Mesendoderm (in vitro differentiated cells): ENCODE measurements at regions not wholly inside any gene's neighbourhood (a gene's known extent, or its start where the extent isn't known, plus 50 kb on each side); places are given as distances from the start of the nearest gene placed in this dataset.

Experiments
- DNase-seq: peaks from one replicate; pipeline ENCODE4 v3.0.0; 2013
- H2AK5ac ChIP-seq: 2 replicates; pipeline ENCODE4 v1.6.1; 2013; ENCODE audit warnings: low read length, inconsistent platforms
- H2BK120ac ChIP-seq: 2 replicates; pipeline ENCODE4 v1.6.1; 2013; ENCODE audit warnings: low read depth, mild to moderate bottlenecking, low read length, moderate library complexity, mixed read lengths
- H2BK15ac ChIP-seq: replicated peaks from 2 replicates; pipeline ENCODE4 v1.6.1; 2013; ENCODE audit warnings: low read depth, mild to moderate bottlenecking, moderate library complexity
- H2BK5ac ChIP-seq: 2 replicates; pipeline ENCODE4 v1.6.1; 2013; ENCODE audit warnings: low read length, inconsistent platforms
- H3K18ac ChIP-seq: 2 replicates; pipeline ENCODE4 v1.6.1; 2013; ENCODE audit warnings: mild to moderate bottlenecking, low read length, mixed read lengths
- H3K23ac ChIP-seq: one replicate; pipeline ENCODE4 v1.6.1; 2013; ENCODE audit warnings: low read length
- H3K27ac ChIP-seq: 2 replicates; pipeline ENCODE4 v1.5.1; 2013; ENCODE audit warnings: low read depth, mild to moderate bottlenecking, inconsistent platforms, low read length, moderate library complexity
- H3K27me3 ChIP-seq: 2 replicates; pipeline ENCODE4 v1.6.1; 2013; ENCODE audit warnings: low read length, control low read depth, mild to moderate bottlenecking, inconsistent platforms; ENCODE audit not compliant: insufficient read depth, poor library complexity
- H3K36me3 ChIP-seq: 2 replicates; pipeline ENCODE4 v1.6.1; 2013; ENCODE audit warnings: low read length, inconsistent platforms; ENCODE audit not compliant: control insufficient read depth, insufficient read depth
- H3K4ac ChIP-seq: one replicate; pipeline ENCODE4 v1.6.1; 2013; ENCODE audit warnings: low read depth, mild to moderate bottlenecking, low read length, moderate library complexity
- H3K4me1 ChIP-seq: 2 replicates; pipeline ENCODE4 v1.6.1; 2013; ENCODE audit warnings: low read depth, low read length, inconsistent platforms; ENCODE audit not compliant: control insufficient read depth
- H3K4me2 ChIP-seq: 2 replicates; pipeline ENCODE4 v1.6.1; 2013; ENCODE audit warnings: low read length
- H3K4me3 ChIP-seq: 2 replicates; pipeline ENCODE4 v1.5.1; 2013; ENCODE audit warnings: mild to moderate bottlenecking, low read length
- H3K56ac ChIP-seq: one replicate; pipeline ENCODE4 v1.6.1; 2013; ENCODE audit warnings: low read length
- H3K79me1 ChIP-seq: 2 replicates; pipeline ENCODE4 v1.6.1; 2013; ENCODE audit warnings: low read length, inconsistent platforms
- H3K79me2 ChIP-seq: 2 replicates; pipeline ENCODE4 v1.6.1; 2013; ENCODE audit warnings: mild to moderate bottlenecking, low read length; ENCODE audit not compliant: control insufficient read depth, insufficient read depth
- H3K9ac ChIP-seq: 2 replicates; pipeline ENCODE4 v1.6.1; 2013; ENCODE audit warnings: low read length, inconsistent platforms
- H4K5ac ChIP-seq: one replicate; pipeline ENCODE4 v1.6.1; 2013; ENCODE audit warnings: low read length
- H4K8ac ChIP-seq: one replicate; pipeline ENCODE4 v1.6.1; 2013; ENCODE audit warnings: low read depth, mild to moderate bottlenecking, control low read depth, low read length, moderate library complexity
- WGBS: extraction: QIAGEN DNeasy Blood & Tissue Kit; methylation state at CpG from one replicate; pipeline ENCODE4 v1.1.7; 2013; ENCODE audit warnings: low lambda C conversion rate, missing lambda C conversion rate; ENCODE audit not compliant: insufficient coverage; ENCODE audit errors: extremely low coverage; 5-methylcytosine and 5-hydroxymethylcytosine counted together

DNA sequence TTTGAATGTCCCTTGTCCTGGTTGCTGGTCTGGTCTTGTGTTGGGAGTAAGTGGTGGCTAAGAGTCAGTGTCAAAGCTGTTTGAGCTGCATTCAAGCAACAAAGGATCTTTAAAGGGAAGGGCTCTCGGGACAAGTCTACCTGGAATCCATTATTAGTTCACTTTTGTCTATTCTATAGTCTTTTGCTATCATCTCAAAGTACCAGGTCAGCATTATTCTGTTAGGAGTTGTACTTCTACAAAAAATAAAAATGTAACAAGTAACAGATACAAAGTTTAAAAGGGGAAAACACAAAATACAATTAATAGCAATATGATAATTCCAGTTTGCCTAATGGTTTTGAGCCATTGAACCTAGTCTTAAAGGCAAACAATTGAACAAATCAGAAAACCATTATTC lies 317.9 kb downstream of the ZNF516 start:
- no peak overlapping the region for H3K56ac ChIP-seq
- no peak overlapping the region for H3K23ac ChIP-seq
- H3K4me1 ChIP-seq: no peaks in the 10 kb centered on the region
- no peak overlapping the region for H3K18ac ChIP-seq
- H3K79me2 ChIP-seq: no peaks in the 10 kb centered on the region
- H3K27ac ChIP-seq: no peak overlapping the region
- H3K4me2 ChIP-seq: no peak overlapping the region
- H2BK120ac ChIP-seq: no peak overlapping the region
- H3K79me1 ChIP-seq: no peaks in the 10 kb centered on the region
- H3K9ac ChIP-seq: no peak overlapping the region
- H3K4me3 ChIP-seq: no peak overlapping the region
- no peak overlapping the region for H2BK5ac ChIP-seq
- no peak overlapping the region for H4K8ac ChIP-seq
- H2BK15ac ChIP-seq: no peak overlapping the region
- H3K36me3 ChIP-seq: no peaks in the 10 kb centered on the region
- H3K4ac ChIP-seq: no peak overlapping the region
- H2AK5ac ChIP-seq: no peak overlapping the region
- no peaks in the 10 kb centered on the region for H3K27me3 ChIP-seq
- H4K5ac ChIP-seq: no peak overlapping the region
- no peak for DNase-seq
- no CpG with 5 or more reads among the region's 1 CpG for WGBS

DNA sequence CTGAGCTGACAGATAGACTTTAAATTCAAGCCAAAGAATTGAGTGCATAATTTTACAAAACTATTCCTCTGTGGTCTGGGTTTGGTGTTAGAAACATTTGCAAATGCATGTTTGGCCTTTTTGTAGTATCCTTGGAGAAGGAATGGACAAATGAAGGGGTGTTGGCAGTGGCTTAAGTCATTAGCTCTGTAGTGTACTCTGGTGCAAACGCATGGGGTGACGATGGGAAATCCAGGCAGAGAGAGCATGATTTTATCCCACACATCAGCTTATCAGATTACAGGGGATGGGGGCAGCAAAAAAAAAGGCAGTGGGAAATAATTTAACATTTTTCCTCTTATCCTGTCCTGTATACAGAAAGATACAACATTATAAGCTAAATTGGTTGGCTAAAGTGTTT lies 320.6 kb downstream of the ZNF516 start:
- Histone ChIP-seq H3K4me1 (no peaks in the 10 kb centered on the region), H2BK5ac (no peak overlapping the region), H4K5ac (no peak overlapping the region), H3K23ac (no peak overlapping the region), H4K8ac (no peak overlapping the region), H2AK5ac (no peak overlapping the region), H2BK120ac (no peak overlapping the region), H3K79me2 (no peaks in the 10 kb centered on the region), H2BK15ac (no peak overlapping the region), H3K27me3 (no peaks in the 10 kb centered on the region), H3K18ac (no peak overlapping the region), H3K4me2 (no peak overlapping the region), H3K4ac (no peak overlapping the region), H3K79me1 (no peaks in the 10 kb centered on the region), H3K27ac (no peak overlapping the region), H3K9ac (no peak overlapping the region), H3K4me3 (no peak overlapping the region), H3K36me3 (no peaks in the 10 kb centered on the region), H3K56ac (no peak overlapping the region)
- no peak for DNase-seq
- WGBS: no CpG with 5 or more reads among the region's 2 CpGs

DNA sequence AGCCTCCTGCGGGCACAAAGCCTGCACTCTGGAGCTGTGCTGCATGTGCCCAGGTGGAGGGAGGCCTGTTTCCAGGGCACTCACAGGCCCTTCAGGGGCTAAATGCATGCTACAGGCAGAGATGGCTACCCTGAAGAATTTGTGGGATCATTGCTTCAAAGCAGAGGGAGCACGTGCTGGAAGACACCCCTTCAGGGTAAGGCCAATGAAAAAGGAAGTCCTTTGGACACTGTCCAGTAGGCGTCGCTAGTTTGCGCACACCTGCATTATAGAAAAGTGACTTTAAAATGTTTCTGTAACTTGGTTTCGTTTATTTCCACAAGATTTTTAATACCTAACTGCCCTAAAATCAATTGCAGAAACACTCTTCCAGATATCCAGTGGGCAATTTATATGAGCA lies 325.3 kb downstream of the ZNF516 start:
- no peaks in the 10 kb centered on the region for H3K36me3 ChIP-seq

DNA sequence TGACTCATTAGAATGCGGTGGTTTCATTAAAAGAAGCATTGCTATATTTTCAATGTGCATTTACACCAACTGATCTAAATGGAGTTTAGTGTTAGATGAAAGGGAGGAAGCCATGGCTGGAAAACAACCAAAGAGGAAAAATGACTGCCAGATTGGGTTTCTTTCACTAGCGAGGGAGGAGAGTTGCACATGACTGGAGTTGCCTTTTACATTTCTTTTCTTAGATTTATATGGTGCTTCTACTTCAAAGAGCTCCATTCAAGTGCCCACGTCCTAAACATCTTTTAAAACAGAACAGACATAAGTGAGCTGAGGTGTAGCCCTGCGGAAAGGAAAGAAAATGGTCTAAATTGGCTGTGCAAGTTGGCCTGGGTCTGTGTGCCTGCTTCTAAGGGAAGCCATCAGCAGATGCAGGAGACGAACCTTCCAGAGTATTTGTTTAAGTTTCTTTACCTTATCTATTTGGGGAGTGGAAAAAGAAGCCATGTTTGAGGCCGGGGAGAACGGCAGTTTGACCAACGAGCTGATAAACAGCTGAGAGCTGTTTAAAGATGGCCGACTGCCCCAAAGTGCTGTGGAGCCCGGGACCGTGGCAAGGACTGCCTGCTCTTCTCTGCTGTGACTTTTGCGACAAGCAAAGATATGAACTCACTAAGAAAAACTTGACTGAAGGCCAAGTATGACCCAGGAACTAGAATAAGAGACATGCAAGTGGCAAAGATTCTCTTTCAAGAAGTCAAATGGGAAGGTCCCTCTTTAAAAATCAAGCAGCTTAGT lies 327.0 kb downstream of the ZNF516 start:
- DNase-seq: no peak
- no peak overlapping the region for H3K27ac ChIP-seq
- H3K79me1 ChIP-seq: no peaks in the 10 kb centered on the region
- H3K56ac ChIP-seq: no peak overlapping the region
- H3K4me1 ChIP-seq: no peaks in the 10 kb centered on the region
- no peak overlapping the region for H3K18ac ChIP-seq
- WGBS: no CpG with 5 or more reads among the region's 12 CpGs
- H3K9ac ChIP-seq: no peak overlapping the region
- no peak overlapping the region for H2BK15ac ChIP-seq
- no peak overlapping the region for H3K4me2 ChIP-seq
- H3K79me2 ChIP-seq: no peaks in the 10 kb centered on the region
- H2BK5ac ChIP-seq: no peak overlapping the region
- no peak overlapping the region for H3K4ac ChIP-seq
- H4K8ac ChIP-seq: no peak overlapping the region
- H3K36me3 ChIP-seq: no peaks in the 10 kb centered on the region
- no peaks in the 10 kb centered on the region for H3K27me3 ChIP-seq
- H3K23ac ChIP-seq: no peak overlapping the region
- no peak overlapping the region for H3K4me3 ChIP-seq
- H4K5ac ChIP-seq: no peak overlapping the region
- H2BK120ac ChIP-seq: no peak overlapping the region
- no peak overlapping the region for H2AK5ac ChIP-seq

More for the DNA sequence above, 325.3 kb downstream of the ZNF516 start:
- Histone ChIP-seq H3K4me1 (no peaks in the 10 kb centered on the region), H2AK5ac (no peak overlapping the region), H3K56ac (no peak overlapping the region), H4K5ac (no peak overlapping the region), H3K23ac (no peak overlapping the region), H2BK5ac (no peak overlapping the region), H3K4me3 (no peak overlapping the region), H3K4ac (no peak overlapping the region), H2BK15ac (no peak overlapping the region), H3K27ac (no peak overlapping the region), H3K27me3 (no peaks in the 10 kb centered on the region), H2BK120ac (no peak overlapping the region), H4K8ac (no peak overlapping the region), H3K4me2 (no peak overlapping the region), H3K79me1 (no peaks in the 10 kb centered on the region), H3K79me2 (no peaks in the 10 kb centered on the region), H3K9ac (no peak overlapping the region), H3K18ac (no peak overlapping the region)
- WGBS: no CpG with 5 or more reads among the region's 6 CpGs
- no peak for DNase-seq

DNA sequence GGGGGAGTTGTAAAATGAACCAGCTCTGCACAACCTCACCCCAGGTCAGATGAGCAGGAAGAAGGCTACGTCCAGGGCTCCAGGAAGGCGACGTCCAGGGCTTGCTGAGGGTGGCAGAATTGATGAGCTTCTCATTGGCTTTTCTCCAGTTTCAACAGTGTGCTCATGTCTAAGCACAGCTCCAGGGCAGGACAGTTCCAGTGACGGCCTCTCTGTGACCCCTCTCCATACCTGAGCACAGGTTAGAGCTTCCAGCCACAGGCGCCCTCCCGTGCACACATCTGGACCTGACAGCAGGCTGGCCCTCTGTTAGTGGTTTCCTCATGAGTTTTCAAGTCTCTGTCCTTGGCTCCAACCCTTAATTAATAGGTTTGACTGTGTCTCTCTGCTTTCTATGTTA lies 327.6 kb downstream of the ZNF516 start:
- Histone ChIP-seq H3K23ac (no peak overlapping the region), H3K4me3 (no peak overlapping the region), H2BK5ac (no peak overlapping the region), H3K4me2 (no peak overlapping the region), H2BK120ac (no peak overlapping the region), H3K79me1 (no peaks in the 10 kb centered on the region), H4K8ac (no peak overlapping the region), H2BK15ac (no peak overlapping the region), H3K36me3 (no peaks in the 10 kb centered on the region), H3K9ac (no peak overlapping the region), H4K5ac (no peak overlapping the region), H3K4me1 (no peaks in the 10 kb centered on the region), H2AK5ac (no peak overlapping the region), H3K27me3 (no peaks in the 10 kb centered on the region), H3K4ac (no peak overlapping the region), H3K79me2 (no peaks in the 10 kb centered on the region), H3K56ac (no peak overlapping the region), H3K18ac (no peak overlapping the region), H3K27ac (no peak overlapping the region)
- DNase-seq: peak; percentile 9
- WGBS: no CpG with 5 or more reads among the region's 6 CpGs

DNA sequence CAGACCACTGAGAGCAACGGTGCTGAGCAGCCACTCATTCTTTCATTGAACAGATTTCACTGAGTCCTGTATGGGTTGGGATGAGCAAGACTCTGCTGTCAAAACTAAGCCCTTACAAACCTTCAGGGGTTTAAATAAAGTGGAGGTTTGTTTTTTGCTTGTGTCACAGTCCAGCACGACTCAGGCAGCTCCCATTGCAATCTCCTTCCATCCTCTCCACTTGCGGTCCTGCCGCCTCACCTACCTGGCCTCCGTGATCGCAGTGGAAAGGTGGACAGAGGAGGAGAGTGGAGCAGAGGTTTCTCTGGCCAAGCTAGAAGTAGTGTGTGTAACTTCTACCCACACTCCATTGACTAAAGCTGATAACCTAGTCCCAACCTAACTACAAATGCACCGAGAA lies 332.2 kb downstream of the ZNF516 start:
- Histone ChIP-seq H3K18ac (no peak overlapping the region), H3K4me2 (no peak overlapping the region), H3K4me1 (no peaks in the 10 kb centered on the region), H3K4ac (no peak overlapping the region), H3K36me3 (no peaks in the 10 kb centered on the region), H3K27me3 (no peaks in the 10 kb centered on the region), H3K4me3 (no peak overlapping the region), H4K8ac (no peak overlapping the region), H2AK5ac (no peak overlapping the region), H3K79me1 (no peaks in the 10 kb centered on the region), H3K9ac (no peak overlapping the region), H2BK120ac (no peak overlapping the region), H3K79me2 (no peaks in the 10 kb centered on the region), H3K27ac (no peak overlapping the region), H3K56ac (no peak overlapping the region), H2BK15ac (no peak overlapping the region), H3K23ac (no peak overlapping the region), H4K5ac (no peak overlapping the region), H2BK5ac (no peak overlapping the region)
- no peak for DNase-seq
- no CpG with 5 or more reads among the region's 7 CpGs for WGBS
